Myocyte (in vitro differentiated cells): ENCODE measurements at regions not wholly inside any gene's neighbourhood (a gene's known extent, or its start where the extent isn't known, plus 50 kb on each side); places are given as distances from the start of the nearest gene placed in this dataset.
A peak's percentile ranks its signal among the peaks of the same experiment; 100 is the strongest.

Source experiments
- DNase-seq: peaks from one replicate; pipeline ENCODE4 v3.0.0-alpha.2; 2012; ENCODE audit warnings: low read depth

DNA sequence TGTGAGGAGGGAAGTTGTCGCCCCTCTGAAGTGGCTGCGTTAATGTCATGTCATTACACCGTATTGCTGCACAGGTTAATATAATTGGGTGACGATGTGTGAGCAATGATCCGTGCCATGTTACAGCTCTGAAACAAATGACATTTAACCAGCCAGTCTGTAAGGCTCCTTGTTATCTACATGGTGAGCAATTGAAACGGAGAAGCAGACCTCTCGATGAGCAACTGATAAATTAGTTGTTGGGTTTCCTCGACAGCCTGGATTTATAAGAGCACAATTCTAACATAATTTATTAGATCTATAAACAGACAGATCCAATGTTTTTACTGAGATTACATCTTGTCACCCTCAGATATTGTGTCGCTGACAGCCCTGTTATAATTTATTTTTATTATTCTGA, 49.9 kb upstream of the MAFB start:
- DNase-seq = no peak

DNA sequence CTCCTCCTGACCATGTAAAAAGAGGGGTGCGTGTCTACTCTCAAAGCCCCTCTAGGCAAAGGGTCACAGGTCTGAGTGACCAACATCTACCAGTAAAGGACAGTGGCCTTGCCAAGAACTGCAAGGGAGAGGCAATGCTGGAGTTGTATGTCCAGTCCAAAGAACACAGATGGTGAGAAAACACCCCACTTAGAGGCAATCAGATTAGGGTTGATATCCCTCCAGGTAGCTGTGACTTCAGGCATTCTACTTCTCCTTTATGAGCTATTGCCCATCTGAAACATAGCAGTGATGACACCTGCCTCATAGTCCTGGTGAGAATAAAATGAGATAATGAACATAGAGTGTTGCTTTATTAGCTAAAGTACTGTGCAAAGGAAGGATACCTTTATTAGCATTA, 50.8 kb upstream of the MAFB start:
- DNase-seq = no peak

DNA sequence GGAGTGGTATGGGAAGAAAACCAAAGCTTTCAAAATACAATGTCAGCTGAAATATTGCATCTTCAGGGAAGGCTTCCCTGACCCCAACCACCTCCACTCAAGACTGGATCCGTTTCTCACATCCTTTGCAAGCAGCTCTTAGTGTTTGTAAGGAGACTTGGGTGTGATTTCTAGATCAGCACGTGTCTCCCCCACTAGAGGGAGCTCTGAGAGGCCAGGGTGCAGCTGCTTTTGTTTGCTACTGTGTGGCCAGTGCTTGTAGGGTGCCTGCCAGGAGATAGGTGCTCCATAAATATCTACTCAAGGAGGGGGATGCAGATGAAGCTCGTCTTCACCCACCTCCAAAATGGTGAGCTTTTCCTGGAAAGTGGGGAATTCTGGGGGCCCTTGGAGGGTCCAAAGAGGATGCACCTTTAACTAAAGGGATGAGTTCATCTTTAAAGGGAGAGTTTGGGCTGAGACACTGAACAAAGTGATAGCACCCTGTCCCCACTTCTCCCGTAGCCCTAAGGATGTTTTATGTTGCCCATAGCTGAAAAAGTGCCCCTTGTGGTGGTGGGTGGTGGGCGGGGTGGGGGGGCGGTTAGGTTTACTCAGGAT, 52.6 kb upstream of the MAFB start:
- DNase-seq = peak; percentile 43

DNA sequence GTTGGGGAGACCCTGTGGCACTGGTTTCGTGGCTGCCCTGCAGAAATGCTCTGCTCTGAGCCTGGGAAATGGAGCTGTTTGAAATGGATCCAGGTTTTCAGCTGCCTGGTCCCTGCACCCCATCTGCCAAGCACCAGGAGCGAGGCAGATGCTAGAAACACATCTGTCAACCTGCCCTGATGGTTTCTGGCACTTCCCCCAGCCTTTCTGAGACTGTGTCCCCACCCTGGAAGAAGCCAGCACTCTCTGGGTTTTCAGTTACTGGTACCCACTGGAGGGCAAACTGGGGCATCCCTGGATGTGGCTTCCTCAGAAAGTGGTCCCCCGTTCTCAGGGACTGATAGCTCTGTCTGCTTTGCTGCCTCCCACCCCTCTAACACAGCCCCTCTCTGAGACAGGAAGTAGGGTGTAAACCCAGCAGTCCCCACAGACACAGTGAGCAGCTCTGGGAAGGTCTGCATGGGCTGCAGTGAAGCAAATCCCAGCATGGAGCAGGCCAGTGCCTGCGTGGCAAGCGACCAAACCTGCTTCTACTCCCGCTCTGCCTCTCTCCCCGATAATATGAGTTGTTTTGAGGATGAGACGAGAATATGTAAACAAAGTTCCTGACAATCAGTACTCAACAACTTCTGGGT, 54.2 kb upstream of the MAFB start:
- DNase-seq = no peak

DNA sequence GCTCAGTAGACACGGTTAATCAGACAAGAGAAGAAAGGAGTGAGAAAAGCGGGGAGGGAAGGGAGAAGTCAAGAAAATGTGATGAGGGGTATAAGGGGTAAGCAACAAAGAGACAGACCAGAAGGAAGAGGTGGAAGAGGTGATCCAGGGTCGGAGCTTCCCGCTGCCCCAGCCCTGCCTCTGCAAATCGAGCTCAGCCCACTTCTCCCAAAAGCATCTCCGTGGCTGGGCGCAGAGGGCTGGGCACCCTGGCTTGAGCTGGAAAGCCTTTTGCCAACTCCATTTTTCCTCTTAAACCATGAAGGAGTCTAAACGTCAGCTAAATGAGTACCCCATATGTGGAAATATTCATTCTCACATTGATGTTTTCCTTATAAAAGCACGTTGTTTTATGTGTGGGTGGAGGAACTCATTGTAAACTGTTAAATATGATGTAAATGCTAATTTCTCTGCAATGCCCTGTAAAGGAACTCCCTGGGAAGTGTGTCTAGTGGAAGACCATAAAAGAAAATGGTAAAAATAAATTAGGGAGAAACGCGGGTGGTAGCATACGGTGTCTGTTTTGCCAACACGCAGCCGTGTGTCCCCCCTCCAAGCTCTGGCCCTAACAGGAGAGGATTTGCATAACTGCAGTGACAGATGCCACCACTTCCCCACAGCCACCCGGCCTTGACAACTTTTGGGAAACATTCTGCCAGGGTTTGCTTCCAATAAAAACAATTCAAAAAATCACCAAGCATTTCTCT, 55.2 kb upstream of the MAFB start:
- DNase-seq = no peak

DNA sequence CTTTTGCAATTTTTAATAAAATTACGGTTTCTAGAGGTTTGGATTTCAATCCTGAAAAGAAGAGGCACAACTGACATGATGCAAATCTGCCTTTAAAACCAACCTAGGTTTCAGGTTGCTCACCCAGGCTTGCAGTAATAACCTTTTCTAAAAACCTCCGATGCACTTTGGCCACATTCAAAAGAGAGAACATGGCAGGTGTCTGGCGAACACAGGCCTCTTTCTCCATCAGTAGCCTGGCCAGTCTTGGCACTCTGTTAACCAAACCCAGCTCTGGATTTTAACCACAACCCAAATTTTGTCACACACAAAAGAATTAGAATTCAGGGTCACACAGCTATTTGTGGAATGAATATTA, 55.8 kb upstream of the MAFB start:
- no peak for DNase-seq

DNA sequence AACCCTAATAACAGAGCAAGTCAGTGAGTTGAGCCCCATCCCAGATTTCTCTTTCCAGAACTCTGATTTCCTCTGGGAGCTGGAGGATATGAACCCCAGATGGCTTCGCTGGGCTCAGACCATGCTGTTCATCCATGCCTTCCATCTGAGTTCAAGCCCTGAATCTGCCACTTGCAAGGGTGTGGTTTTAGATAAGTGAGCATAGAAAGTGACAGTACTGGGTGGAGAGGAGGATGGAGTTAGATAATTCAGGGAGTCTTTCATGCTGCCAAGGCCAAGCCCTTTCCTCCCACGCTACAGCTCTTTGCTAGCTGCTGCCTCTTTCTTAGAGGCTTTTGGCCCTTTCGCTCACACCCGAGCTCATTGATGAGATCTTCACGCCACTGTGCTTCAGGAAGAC, 57.2 kb upstream of the MAFB start:
- no peak for DNase-seq

DNA sequence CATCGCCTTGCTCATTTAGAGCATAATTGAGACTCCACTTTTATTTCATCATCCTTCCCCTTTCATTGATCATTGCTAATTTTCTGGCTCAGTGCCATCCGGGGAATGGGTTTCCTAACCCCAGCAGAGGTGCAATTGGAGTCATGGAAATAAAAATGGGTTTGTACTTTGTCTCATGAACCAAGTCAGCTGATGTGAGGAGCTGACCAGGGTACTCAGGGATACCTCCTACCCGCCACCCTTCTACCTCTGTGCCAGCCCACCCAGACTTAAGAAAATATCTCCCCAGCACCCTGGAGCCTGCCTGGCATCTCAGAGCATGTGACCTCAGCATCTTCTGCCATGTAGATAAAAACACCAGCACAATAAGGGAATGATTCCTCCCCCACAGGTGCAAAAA, 59.1 kb upstream of the MAFB start:
- DNase-seq = no peak

DNA sequence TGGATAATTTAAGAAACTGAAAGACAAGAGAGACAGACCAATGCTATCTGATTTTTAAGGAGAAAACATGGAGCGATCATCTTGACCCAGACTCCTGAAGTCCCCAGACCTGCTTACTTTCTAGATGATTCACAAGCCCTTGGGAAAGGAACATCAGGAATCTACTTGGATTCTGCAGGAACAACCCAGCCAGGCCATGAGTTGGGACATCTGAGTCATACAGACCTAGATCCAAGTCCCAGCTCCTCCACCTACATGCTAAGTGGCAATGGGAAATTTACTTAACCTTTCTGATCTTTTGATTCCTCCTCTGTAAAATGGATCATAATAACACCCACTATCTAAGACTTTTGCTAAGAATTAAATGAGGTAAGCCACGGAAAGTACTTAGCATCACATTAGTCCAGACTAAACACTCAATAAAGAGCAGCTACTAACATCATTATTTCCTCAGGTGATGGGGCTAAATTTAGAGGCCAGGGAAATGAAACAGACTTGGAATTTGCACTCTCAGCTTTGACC, 61.0 kb upstream of the MAFB start:
- DNase-seq = no peak

DNA sequence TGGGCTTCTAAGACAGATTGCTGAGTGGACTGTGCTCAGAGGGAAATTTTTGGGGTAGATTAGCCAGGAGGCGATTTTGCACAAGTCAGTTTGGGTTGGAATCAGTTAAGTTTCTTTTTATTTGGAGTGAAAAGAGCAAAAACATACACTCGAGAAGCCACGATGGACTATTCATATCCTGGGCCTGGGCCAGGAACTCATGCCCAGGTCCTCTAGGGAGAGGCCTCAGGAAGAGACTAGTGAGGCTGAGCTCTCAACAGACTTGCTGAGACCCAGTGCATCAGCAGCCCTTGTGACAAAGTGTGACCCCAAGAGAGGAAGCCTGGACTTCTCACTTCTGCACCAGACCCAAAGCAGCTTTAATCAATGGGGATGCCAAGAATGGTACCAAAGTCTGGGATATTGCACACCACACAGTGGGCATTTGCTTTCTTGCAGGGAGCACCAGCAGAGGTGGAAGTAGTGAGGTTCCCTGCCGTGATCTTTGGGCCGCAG, 61.6 kb upstream of the MAFB start:
- DNase-seq = no peak

DNA sequence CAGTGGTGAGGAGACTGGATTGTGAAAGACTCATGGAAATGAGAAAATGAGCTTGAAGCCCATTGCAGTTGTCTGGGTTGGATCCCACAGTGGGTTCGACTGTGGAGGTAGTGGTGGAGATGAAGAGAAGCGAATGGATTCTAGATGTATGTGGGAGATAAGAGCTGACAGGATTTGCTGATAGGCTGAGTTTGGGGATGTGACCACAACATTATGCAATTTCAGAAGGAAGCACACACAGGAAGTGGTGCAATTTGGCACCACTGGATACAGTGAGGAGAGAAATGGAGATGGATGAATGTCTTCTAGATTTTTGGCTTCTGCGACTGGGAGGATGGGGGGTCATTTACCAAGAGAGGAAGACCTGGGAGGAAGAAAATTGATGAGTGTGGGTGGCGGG, 64.4 kb upstream of the MAFB start:
- no peak for DNase-seq

DNA sequence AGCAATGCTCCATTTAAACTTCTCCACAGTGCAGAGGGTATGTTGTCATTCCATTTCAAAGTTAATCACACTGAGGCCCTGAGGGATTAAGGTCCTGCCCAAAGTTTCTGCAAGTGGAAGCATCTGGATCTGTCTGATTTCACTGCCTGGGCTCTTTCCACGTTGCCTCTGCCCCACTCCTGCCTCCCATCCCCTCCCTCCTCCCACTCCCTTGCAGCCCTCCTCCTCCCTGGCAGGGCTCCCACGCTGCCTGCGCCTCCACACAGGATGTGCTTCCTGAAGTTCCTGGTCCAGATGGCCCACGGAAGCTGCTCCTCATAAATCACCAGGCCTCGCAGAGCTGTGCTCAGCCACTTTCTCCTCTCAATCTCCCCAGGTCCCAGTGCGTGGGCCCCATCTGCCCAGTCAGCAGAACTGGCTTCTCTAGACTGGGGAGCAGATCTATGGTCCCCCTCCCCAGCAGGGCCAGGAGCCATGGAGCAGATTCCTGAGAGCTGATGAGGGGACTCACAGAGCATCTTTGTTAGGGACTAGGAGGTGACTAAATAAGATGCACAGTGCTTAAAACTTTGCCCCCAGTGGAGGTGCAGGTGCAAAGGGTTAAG, 65.4 kb upstream of the MAFB start:
- no peak for DNase-seq

DNA sequence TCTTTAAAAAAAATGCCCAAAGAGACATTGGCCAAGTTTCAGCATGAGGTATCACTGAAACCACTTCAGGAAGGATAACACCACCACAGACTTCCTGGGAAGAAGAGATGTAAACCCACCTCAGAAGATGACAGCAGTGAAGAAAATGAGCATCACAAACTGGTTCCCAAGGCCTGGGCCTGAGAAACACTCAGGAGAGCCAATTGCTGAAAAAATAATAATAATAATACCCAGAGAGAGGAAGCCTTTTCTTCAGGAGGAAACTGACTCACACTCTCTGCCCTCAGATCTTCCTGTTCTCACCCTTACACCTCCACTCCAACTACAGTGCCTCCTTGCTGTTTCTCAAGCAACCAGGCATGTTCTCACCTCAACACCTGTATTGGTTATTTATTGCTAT, 68.1 kb upstream of the MAFB start:
- no peak for DNase-seq

DNA sequence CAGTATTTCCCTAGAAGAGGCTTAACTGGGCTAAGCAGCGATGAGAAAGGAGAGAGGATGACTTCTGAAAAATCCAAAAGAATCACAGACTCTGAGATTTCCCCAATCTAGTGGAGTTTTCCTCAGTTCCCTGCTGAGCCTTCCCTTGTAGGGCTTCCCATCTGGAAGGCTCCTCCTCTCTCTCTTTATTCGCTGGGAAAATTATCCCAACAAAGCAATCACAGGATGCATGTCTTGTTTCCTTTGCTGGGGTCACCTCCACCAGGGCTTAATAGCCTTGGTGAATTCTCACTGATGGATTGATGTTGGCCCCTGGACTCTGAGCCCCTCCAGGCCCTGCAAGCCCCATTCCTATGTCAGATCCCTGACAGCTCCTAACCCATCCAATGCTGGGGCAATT, 69.8 kb upstream of the MAFB start:
- no peak for DNase-seq

DNA sequence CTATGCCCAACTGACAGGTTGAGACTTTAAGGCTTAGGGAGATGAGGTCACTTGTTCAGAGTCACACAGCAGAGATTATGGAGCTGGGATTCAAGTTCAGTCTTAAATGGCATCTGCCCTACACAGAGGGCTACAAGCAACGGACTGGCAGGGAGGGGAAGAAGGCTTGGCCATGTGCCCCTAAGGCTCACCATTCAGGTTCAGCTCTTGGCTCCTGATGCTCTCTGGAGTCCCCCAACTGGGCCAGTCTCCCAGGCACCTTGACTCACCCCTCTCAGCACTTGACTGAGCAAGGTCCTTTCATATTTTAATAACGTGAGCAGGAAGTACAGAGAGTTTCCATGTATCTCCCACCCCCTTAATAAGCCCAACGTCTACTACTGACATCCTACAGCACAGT, 71.4 kb upstream of the MAFB start:
- no peak for DNase-seq

DNA sequence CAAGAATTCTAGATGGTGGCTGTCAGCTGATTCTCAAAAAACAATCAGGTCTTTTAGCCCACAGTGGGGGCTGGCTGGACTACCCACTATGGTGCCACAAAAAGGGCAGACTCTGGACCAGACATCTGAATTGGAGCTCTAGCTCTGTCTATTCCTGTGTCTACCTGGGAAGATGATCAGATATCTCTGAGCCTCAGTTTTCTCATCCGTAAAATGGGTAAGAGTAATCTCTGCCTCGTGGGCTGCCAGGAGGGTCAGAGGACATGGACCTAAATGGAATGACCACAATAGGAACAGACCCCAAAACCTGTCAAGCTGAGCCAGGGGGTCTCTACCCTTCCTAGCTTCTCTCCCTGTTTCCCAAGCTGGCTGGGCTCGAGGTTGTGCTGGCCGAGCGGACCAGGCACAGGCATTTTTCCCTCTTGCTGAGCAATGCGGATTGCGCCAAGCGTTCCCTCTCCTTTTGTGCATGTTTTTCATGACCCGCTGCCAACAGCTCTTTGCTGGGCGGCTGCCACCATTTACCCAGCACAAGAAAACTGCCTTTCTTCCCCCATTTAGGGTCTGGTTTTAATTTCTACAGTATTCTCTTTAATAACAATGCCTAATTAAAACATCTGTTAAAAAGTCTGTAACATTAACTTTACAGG, 74.7 kb upstream of the MAFB start:
- no peak for DNase-seq

DNA sequence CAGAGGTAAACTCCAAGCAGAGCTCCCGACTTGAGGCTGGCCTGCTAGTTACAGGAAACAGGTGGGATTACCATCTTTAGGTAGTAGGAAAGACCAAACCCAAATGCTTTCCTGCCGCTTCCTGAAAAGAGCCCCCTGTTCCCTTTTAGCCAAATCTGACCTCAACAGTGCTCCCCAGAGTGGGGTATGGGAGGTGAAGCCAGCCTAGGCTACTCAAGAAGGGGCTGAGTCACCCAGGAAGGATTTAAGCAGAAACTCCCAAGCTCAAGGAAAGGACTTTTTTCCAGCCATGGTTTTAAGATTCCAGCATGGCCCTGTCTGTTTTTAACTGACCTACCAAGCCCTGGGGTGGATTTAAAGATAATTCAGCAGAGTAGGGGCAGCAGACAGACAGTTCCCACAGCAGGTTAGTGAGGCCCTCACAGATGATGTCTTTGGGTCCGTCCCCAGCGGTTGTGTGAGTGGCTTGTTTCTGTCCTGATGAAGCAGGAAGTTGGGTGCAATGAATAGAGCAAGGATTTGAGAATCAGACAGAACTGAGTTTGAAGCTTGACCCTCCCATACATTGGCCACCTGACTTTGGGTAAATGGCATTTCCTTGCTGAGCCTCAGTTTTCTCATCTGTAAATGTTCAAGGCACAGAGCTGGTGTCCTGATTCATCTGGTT, 76.9 kb upstream of the MAFB start:
- DNase-seq = no peak

DNA sequence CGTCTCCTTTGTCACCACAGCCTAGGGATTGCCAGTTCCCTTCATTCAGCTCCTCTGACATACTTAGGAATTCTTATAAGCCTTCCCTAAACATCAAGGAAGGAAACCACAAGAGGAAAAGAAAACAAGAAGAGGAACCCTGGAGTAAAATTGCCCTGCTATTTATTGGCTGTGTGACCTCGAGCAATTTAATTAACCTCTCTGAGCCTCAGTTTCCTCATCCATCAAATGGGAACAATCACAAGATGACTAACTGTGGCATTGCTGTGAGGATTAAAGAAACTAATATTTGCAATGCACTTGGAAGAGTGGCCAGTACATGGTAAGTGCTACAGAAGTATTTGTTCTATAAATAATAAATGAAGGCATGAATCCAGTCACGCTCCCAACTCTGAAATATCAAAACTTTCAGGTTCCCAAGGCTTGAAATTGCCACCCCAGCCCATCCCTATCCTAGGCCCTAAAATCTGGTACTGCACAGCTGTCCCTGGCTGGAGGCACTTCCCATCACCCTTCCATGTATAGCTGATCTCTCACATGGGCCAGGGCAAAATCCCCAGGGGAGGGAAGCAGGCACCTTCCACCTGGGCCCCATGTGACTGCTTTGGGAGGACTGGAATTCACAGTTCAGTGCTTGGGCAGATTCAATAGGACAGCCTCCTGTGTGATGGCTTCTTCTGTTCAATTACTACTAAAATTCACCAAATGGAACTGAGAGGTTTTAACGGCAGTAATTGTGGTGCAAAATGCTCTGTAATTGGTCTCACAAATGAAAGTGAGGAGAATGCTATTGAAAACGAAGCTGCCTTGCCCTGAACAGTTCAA, 78.0 kb upstream of the MAFB start:
- no peak for DNase-seq

DNA sequence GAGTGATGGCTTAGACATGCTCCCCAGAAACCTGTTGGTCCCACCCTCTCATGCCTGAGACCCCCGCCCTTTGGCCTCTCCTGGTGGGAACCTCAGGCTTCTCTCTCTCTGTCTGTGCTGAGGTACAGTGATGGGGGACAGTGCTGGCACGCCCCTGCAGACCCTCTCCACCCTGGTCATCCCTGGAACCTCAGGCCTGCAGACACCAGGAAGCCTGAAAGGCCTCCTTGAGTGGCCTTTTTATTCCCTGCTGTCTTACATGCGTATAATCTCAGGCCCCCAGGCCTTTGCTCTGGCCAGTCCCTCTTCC, 78.5 kb upstream of the MAFB start:
- DNase-seq = no peak

DNA sequence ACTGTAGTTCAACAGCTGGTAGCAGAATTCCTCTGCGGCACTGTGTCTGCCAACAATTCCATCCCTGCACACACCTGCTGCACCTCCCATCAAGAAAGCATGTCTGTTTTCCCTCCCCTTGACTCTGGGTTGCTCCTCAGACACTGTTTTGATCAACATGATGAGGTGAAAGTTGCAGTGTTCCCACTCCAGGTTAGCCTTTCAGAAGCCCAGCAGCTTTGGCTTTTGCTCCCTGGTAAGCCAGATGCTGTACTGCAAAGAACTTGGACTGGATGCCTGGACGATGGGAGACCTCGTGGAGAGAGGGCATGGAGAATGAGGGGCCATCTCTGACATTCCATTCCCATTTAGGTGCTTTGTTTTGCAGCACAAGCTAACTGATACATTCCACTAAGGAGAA, 79.1 kb upstream of the MAFB start:
- no peak for DNase-seq
